Stromal cell of bone marrow (primary cell): ENCODE measurements at regions not wholly inside any gene's neighbourhood (a gene's known extent, or its start where the extent isn't known, plus 50 kb on each side); places are given as distances from the start of the nearest gene placed in this dataset.

Experiments used
- DNase-seq: peaks from one replicate; pipeline ENCODE4 v3.0.0-alpha.2; 2012; ENCODE audit warnings: low read depth

- DNase-seq, result no peak
These were observed 240.1 kb upstream of the PPP1R2C start for GRCh38 chrX:43018031-43018430.

DNA sequence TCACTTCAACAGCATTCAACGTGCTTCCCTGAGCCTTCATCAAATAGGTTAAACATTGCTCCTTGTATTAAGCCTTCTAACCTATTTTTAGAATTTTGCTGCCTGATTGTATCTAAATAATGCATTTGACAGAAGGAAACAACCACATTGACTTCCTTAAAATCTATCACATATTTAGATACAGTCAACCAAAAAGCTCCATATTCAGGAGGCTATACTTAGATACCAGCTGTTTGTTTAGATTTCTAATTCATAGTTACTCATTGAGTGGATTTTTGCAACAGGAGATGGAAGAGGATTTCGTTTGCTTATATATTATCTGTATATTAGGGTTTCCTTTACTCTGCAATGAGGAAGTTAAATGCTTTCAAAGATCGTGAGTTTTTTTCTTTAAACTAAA, 241.1 kb upstream of the PPP1R2C start:
- no peak for DNase-seq

GRCh38 chrX:43025806-43026315, 247.9 kb upstream of the PPP1R2C start:
- no peak for DNase-seq

GRCh38 chrX:43064096-43064495, 286.1 kb upstream of the PPP1R2C start:
- no peak for DNase-seq

GRCh38 chrX:43065978-43066377, 288.0 kb upstream of the PPP1R2C start:
- no peak for DNase-seq

DNA sequence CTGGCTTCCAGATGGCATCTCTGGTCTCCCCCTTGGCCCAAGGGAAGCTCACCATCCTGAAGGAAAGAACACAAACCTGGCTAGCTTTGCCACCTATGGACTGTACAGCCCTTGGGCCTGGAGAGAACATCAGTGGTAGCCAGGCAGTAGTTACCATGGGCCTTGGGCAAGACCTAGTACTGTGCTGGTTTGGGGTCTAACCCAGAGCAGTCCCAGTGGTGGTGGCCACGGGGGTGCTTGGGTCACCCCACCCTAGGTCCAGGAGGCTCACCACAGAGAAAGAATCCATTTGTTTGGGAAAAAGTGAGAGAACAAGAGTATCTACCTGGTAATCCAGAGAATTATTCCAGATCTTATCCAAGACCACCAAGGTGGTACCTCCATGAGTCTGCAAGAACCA, 290.7 kb upstream of the PPP1R2C start:
- DNase-seq, result no peak

DNA sequence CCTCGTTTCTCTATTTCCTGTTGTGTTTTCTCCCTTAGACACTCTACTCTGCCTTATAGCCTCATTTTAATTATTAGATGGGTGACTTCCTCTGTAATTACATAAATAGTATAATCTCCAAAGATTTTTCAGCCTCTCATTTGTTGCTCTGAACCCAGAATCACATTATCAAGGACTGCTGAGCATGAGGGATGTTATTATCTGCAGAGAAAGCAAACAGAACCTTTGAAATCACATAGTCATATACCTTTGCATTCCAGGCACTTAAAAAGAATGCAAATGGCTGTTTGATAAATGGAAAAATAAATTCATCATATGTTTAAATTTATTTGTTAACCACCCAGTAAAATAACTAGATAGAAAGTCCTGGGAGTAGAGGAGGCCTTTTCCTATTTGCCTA, 305.1 kb upstream of the PPP1R2C start:
- DNase-seq, result no peak

DNA sequence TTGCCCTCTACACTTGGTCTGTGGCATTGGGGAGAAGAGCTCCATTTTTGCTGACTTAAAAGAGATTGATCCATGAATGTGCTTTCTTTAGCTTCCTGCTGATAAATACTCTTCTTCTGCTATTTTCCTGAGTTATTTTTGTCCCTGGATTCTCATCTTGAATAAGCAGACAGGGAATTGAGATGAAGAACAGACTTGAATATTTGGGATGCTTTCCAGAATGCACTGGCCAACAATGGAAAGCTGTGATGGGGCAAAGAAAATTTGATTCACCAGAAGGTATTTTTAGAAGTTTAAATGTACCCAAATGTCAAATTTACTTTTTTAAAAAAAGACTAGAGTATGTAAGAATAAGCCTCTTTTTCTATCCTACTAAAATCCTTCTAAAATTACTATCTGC, 309.9 kb upstream of the PPP1R2C start:
- no peak for DNase-seq

DNA sequence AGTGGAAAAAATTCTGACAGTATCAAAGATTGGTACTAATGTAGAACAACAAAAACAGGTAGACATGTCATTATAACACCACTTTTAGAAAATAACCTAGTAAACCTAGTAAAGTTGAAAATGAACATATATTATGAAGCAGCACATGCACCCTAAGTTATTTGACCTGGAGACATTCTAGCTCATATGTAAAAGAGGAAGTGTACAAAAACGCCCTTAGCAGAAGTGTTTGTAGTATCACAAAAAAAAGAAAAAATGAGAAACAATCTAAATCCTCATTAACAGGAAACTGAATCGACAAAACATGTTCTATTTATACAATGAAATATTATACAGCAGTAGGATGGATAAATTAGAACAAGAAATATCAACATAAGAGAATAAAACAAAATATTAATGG, 318.9 kb upstream of the PPP1R2C start:
- no peak for DNase-seq

- no peak for DNase-seq
These were observed 328.0 kb upstream of the PPP1R2C start for GRCh38 chrX:43106009-43106408.

DNA sequence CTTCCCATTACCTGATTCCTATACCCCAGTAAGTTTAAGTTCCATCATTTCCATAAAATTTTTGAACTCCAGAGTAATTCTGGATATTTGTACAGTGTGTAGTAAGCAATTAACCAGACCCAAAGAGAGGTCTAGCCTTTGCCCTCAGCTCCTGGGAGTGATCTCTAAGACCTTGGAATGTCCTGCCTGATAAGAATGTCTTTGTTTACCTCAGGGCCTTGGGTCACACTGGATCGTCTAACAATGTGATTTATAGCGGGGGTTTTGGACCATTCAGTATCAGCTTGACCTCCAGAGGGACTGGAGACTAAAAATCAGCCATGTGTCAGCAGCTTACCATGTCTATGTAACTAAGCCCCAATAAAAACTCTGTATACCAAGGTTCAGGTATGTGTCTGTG, 330.9 kb upstream of the PPP1R2C start:
- no peak for DNase-seq

GRCh38 chrX:43121637-43122036, 343.7 kb upstream of the PPP1R2C start:
- no peak for DNase-seq

DNA sequence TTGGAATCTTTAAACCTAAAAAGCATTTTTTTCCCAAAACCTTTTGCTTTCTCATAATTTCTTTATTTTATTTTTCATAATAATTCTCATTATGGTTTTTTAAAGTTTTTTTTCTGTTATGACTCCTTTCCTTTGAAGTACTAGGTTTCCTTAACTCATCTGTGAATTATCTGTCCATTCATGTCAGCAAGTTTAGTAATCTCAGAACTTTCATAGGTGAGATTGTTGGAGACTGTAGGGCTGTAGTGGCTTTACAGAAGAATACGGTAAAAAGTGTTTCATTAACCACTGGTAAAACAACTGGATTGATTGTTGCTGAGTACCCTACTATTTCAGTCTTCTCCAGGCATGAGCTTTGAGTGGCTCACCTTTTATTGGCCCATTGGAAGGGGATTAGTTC, 361.7 kb upstream of the PPP1R2C start:
- DNase-seq, result no peak

DNA sequence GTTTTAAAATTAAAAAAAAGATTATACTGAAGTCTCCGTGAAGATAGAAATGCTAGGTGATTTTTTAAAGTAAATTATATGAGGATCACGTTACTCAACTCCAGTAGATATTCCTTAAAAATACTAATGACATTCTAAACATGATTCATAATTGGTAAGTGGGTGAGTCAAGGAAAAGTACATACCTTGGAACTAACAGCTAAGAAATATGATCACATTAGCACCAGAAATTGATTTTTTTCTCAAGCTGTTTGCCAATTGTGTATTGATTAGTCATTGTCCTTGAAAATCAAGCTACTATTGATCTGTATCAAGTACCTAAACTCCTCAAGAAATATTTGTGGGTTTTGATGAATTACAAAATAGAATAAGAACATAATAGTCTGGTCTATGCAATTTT, 362.6 kb upstream of the PPP1R2C start:
- DNase-seq, result no peak

DNA sequence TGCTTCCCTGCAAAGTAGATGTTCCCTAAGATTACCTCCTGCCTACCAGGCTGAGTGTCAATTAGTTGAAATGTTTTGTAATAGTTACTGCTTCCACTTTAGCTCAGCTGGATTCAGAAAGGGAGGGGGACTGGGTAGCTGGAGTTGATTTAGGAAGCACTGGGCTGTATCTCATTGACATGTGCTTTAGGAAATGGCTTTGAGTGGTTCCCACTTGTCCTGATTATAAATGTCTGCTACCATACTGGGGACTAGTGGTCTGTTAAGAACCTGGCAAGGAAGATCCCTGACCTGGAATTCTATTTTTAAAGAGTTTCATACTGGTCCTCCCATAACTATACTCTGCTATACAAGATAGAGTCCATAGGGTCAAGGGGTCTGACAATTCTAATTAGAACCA, 363.9 kb upstream of the PPP1R2C start:
- DNase-seq, result no peak

- DNase-seq, result no peak
These were observed 370.3 kb upstream of the PPP1R2C start for GRCh38 chrX:43148305-43148704.

GRCh38 chrX:43165343-43165920, 387.5 kb upstream of the PPP1R2C start:
- no peak for DNase-seq

GRCh38 chrX:43166874-43167273, 388.9 kb upstream of the PPP1R2C start:
- no peak for DNase-seq

DNA sequence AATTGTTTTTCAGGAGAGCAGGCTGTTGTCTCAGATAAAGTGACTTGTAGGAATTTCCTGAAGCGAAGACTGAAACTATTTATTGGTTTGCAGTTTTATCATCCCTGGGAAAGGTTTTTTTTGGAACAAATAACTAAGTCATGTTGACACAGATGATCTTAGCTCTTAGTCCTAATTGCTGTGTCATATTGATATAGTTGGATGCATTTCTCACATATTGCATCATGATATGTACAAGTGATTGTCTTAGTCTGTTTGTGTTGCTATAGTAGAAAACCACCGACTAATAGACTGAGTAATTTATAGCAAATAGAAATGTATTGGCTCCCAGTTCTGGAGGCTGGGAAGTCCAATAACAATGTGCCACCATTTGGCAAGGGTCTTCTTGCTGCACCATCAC, 397.5 kb upstream of the PPP1R2C start:
- no peak for DNase-seq

DNA sequence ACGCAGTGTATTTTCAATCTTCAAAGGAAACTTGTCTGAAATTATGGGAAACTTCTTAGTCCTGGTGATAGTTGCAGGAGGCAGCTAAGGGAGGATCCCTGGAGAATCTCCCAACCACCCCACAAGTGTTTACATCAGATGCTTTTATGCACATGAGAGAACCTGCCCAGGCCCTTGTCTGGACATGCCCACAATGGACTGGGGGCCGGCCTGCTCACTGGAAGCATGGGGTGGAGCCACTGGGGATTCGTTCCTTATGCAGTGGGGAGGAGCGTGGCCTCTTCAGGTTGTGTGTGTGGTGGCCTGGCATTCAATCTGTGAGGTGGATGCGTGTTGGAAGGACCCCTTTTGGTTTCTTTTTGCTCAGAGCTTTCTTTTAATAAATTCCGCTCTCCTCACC, 398.7 kb upstream of the PPP1R2C start:
- no peak for DNase-seq

- no peak for DNase-seq
These were observed 410.3 kb upstream of the PPP1R2C start for GRCh38 chrX:43188296-43188695.

DNA sequence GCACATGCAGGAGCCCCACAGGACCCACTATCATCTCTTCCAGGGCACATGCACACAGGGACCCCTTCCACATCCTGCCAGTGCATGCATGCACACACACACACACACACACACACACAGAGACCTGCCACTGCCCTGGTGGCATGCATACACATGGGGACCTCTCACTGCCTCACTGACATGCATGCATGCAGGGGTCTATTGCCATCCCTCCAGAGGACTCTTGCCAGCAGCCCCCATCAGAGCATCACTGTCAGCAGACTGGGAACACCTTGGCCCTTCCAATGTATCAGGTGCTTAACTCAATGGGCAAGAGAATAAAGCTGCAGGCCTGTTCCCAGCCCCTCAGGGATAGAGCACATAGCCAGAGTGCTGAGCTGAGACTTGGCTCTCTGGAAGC, 433.6 kb upstream of the PPP1R2C start:
- DNase-seq, result no peak

DNA sequence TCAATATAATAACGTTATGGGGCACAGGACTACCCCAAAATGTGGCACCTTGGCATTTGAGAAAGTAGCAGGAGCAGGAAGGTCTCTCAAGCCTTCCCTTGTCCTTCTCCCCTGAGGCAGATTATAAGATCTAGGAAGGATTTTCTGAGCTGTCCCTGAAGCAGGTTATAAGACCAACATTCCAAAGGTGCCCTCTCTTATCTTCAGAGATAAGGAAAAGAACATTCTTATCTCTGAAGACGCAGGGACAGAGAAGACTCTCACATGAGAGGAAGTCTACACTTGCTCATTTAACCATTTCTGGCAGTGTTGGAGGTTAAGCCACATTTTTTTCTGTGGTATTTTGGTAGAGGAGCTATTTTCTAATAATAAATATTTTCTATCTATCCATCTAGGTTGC, 437.9 kb upstream of the MAOA start:
- DNase-seq, result no peak

DNA sequence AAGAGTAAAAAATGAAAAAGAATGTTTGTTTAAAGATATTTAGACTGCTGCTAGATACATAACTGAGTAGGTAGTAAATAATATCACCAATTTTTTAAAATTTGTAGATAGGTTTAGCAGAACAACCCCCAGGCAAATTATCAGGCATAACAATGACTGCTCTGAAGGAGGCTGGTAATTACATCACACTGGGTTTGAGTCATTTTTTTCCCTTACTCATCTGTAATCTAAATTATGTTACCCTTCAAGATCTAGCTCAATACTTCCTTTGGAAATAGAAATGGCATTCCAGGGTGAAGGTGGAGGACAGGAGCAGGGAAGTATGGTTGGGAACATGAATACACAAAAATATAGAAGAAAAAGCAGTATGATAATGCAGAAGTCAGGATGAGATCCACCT, 431.6 kb upstream of the MAOA start:
- DNase-seq, result no peak
